Loucy (cell line): ENCODE measurements at regions not wholly inside any gene's neighbourhood (a gene's known extent, or its start where the extent isn't known, plus 50 kb on each side); places are given as distances from the start of the nearest gene placed in this dataset.

ENCODE experiments used
- H2AFZ ChIP-seq: fragments of 200-600 bp; sonication (generic); 2 replicates; pipeline ENCODE4 v1.6.0; 2016; ENCODE audit warnings: antibody characterized with exemption, mild to moderate bottlenecking, low read length, moderate library complexity
- H3F3A ChIP-seq: fragments of 200-600 bp; 2 replicates; pipeline ENCODE4 v1.6.0; 2016; ENCODE audit warnings: antibody characterized with exemption, low read depth, mild to moderate bottlenecking
- H3K27me3 ChIP-seq: fragments of 200-600 bp; sonication (generic); 2 replicates; pipeline ENCODE4 v1.6.1; 2014; ENCODE audit warnings: low read length, mild to moderate bottlenecking; ENCODE audit not compliant: insufficient read depth, poor library complexity, severe bottlenecking
- H3K36me3 ChIP-seq: fragments of 200-600 bp; sonication (generic); 2 replicates; pipeline ENCODE4 v1.6.1; 2016; ENCODE audit warnings: low read length; ENCODE audit not compliant: insufficient read depth
- H3K4me1 ChIP-seq: fragments of 200-600 bp; sonication (generic); 2 replicates; pipeline ENCODE4 v1.5.1; 2014; ENCODE audit warnings: low read length, mild to moderate bottlenecking; ENCODE audit not compliant: insufficient read depth, poor library complexity, severe bottlenecking
- H3K4me2 ChIP-seq: fragments of 200-600 bp; sonication (generic); 2 replicates; pipeline ENCODE4 v1.6.0; 2014; ENCODE audit warnings: antibody characterized with exemption, low read length, low read depth, mild to moderate bottlenecking; ENCODE audit not compliant: poor library complexity, severe bottlenecking
- H3K4me3 ChIP-seq: fragments of 200-600 bp; sonication (generic); 2 replicates; pipeline ENCODE4 v1.5.1; 2014; ENCODE audit warnings: low read length, mild to moderate bottlenecking, mixed read lengths; ENCODE audit not compliant: poor library complexity, severe bottlenecking
- H3K79me2 ChIP-seq: fragments of 200-600 bp; sonication (generic); 2 replicates; pipeline ENCODE4 v1.6.1; 2014; ENCODE audit warnings: low read length; ENCODE audit not compliant: insufficient read depth
- H3K9ac ChIP-seq: fragments of 200-600 bp; sonication (generic); 2 replicates; pipeline ENCODE4 v1.6.0; 2014; ENCODE audit warnings: mild to moderate bottlenecking, low read depth, low read length, moderate library complexity; ENCODE audit not compliant: poor library complexity, severe bottlenecking
- H3K9me2 ChIP-seq: fragments of 200-600 bp; sonication (generic); replicated peaks from 2 replicates; pipeline ENCODE4 v1.6.1; 2016; ENCODE audit warnings: low read depth, low read length, mixed read lengths
- H3K9me3 ChIP-seq: fragments of 200-600 bp; sonication (generic); 2 replicates; pipeline ENCODE4 v1.6.1; 2014; ENCODE audit warnings: mild to moderate bottlenecking, antibody characterized with exemption, low read length, low read depth; ENCODE audit not compliant: insufficient read depth
- H4K20me1 ChIP-seq: fragments of 200-600 bp; sonication (generic); 2 replicates; pipeline ENCODE4 v1.6.0; 2014; ENCODE audit warnings: antibody characterized with exemption, low read length, mild to moderate bottlenecking; ENCODE audit not compliant: insufficient read depth, poor library complexity, severe bottlenecking
- EZH2phosphoT487 ChIP-seq: fragments of 200-600 bp; IDR thresholded peaks from 2 replicates; pipeline ENCODE4 v1.6.1; 2018; ENCODE audit warnings: antibody characterized with exemption, mild to moderate bottlenecking, moderate library complexity, borderline replicate concordance
- TF ChIP-seq, protein P1 (sequence below): fragments of 200-600 bp; sonication (generic); conservative IDR thresholded peaks from 2 replicates; pipeline ENCODE4 v1.5.1; 2014; ENCODE audit warnings: mild to moderate bottlenecking, antibody characterized with exemption, low read length

- H3K27me3 ChIP-seq = no peaks in the 10 kb centered on the region
- H3K4me2 ChIP-seq = no peak overlapping the region
- no peaks in the 10 kb centered on the region for H3K79me2 ChIP-seq
- no peaks in the 10 kb centered on the region for H4K20me1 ChIP-seq
- no peaks in the 10 kb centered on the region for H3K4me1 ChIP-seq
- no peak overlapping the region for H3K9ac ChIP-seq
- H3K4me3 ChIP-seq = no peak overlapping the region
- H3F3A ChIP-seq = no peaks in the 10 kb centered on the region
- no peaks in the 10 kb centered on the region for H3K36me3 ChIP-seq
- TF ChIP-seq EZH2phosphoT487 = no peak
- TF ChIP-seq, protein P1, sequence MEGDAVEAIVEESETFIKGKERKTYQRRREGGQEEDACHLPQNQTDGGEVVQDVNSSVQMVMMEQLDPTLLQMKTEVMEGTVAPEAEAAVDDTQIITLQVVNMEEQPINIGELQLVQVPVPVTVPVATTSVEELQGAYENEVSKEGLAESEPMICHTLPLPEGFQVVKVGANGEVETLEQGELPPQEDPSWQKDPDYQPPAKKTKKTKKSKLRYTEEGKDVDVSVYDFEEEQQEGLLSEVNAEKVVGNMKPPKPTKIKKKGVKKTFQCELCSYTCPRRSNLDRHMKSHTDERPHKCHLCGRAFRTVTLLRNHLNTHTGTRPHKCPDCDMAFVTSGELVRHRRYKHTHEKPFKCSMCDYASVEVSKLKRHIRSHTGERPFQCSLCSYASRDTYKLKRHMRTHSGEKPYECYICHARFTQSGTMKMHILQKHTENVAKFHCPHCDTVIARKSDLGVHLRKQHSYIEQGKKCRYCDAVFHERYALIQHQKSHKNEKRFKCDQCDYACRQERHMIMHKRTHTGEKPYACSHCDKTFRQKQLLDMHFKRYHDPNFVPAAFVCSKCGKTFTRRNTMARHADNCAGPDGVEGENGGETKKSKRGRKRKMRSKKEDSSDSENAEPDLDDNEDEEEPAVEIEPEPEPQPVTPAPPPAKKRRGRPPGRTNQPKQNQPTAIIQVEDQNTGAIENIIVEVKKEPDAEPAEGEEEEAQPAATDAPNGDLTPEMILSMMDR = no peak
- no peaks in the 10 kb centered on the region for H3K9me3 ChIP-seq
- H3K9me2 ChIP-seq = no peaks in the 10 kb centered on the region
- no peak overlapping the region for H2AFZ ChIP-seq
Observed at GRCh38 chr13:80498433-80498832, 157.5 kb upstream of the SPRY2 start.

- Histone ChIP-seq H2AFZ (no peak overlapping the region), H3K4me1 (no peaks in the 10 kb centered on the region), H3K4me3 (no peak overlapping the region), H3K9me3 (no peaks in the 10 kb centered on the region), H3K4me2 (no peak overlapping the region), H3F3A (no peaks in the 10 kb centered on the region), H3K36me3 (no peaks in the 10 kb centered on the region), H4K20me1 (no peaks in the 10 kb centered on the region), H3K9ac (no peak overlapping the region), H3K9me2 (no peaks in the 10 kb centered on the region), H3K79me2 (no peaks in the 10 kb centered on the region), H3K27me3 (no peaks in the 10 kb centered on the region)
- TF ChIP-seq, protein P1 = no peak
- TF ChIP-seq EZH2phosphoT487 = no peak
Observed at GRCh38 chr13:80497978-80498377, 157.1 kb upstream of the SPRY2 start.

DNA sequence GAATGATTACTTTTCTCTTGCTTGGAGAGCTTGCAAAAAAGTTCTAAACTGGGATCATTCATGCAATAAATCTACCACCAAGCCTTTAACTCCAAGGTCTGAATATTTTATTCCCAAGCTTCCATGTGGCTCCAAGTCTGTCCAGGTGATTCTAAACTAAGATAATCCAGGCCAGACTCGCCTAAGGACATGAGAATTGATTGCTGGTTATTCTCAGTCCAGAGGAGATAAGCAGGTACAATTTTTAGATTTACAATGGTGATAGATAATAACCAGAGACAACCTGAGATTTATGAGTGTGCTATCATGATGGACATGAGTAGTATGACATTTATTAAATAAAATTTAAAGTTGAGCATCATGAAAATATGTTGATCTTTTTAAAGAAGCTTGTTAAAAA is 156.5 kb upstream of the SPRY2 start:
- Histone ChIP-seq H3K9me3 (no peaks in the 10 kb centered on the region), H3F3A (no peaks in the 10 kb centered on the region), H3K4me1 (no peaks in the 10 kb centered on the region), H3K9ac (no peak overlapping the region), H2AFZ (no peak overlapping the region), H4K20me1 (no peaks in the 10 kb centered on the region), H3K79me2 (no peaks in the 10 kb centered on the region), H3K36me3 (no peaks in the 10 kb centered on the region), H3K4me3 (no peak overlapping the region), H3K9me2 (no peaks in the 10 kb centered on the region), H3K4me2 (no peak overlapping the region), H3K27me3 (no peaks in the 10 kb centered on the region)
- TF ChIP-seq EZH2phosphoT487 = no peak
- TF ChIP-seq, protein P1 = no peak
